ENCODE measurements at regions not wholly inside any gene's neighbourhood (a gene's known extent, or its start where the extent isn't known, plus 50 kb on each side); places are given as distances from the start of the nearest gene placed in this dataset.

- dilution Hi-C loops (cut with MboI; ENCODE audit: extremely low pct_ligation_motif_present, low sequenced_read_pairs), result no loop called here
- Histone ChIP-seq H3K36me3 (ENCODE audit: control insufficient read depth in 2 of 2, extremely low read depth in 1 of 2, insufficient read depth in 2 of 2, low read length in 2 of 2) (no peaks in the 10 kb centered on the region), H3K4me2 (ENCODE audit: insufficient read depth, low read length) (no peak overlapping the region), H3K9me1 (replicated peaks; ENCODE audit: control insufficient read depth, extremely low read depth, insufficient read depth, low read length) (no peaks in the 10 kb centered on the region), H3K27me3 (ENCODE audit: control insufficient read depth in 2 of 2, insufficient read depth in 2 of 2, low read length in 2 of 2) (no peaks in the 10 kb centered on the region), H3K79me2 (ENCODE audit: control insufficient read depth, insufficient read depth, low read length) (no peaks in the 10 kb centered on the region), H3K9ac (replicated peaks; ENCODE audit: extremely low read depth, insufficient read depth, low read length) (no peak overlapping the region), H4K20me1 (replicated peaks; ENCODE audit: control insufficient read depth, extremely low read depth, insufficient read depth, low read length) (no peaks in the 10 kb centered on the region), H3K4me1 (ENCODE audit: control insufficient read depth, extremely low read depth, insufficient read depth, low read length) (no peaks in the 10 kb centered on the region), H2AFZ (ENCODE audit: low read depth, low read length) (no peak overlapping the region), H3K9me3 (replicated peaks; ENCODE audit: control insufficient read depth, insufficient read depth, low read length) (no peaks in the 10 kb centered on the region), H3K4me3 (replicated peaks in 1 of 3; ENCODE audit: insufficient read depth in 1 of 3, low read depth in 1 of 3, low read length in 3 of 3) (no peak overlapping the region), H3K27ac (ENCODE audit: insufficient read depth, low read depth, low read length) (no peak overlapping the region)
- no peak for FAIRE-seq
- DNase-seq (ENCODE audit: low read depth, low spot score), result no peak
- BruUV-seq (replicated peaks), result no TSS peak
- CTCF ChIA-PET, result no interaction called here
- intact Hi-C loops (cut with micrococcal nuclease), result no loop called here
- TF ChIP-seq, protein P1, sequence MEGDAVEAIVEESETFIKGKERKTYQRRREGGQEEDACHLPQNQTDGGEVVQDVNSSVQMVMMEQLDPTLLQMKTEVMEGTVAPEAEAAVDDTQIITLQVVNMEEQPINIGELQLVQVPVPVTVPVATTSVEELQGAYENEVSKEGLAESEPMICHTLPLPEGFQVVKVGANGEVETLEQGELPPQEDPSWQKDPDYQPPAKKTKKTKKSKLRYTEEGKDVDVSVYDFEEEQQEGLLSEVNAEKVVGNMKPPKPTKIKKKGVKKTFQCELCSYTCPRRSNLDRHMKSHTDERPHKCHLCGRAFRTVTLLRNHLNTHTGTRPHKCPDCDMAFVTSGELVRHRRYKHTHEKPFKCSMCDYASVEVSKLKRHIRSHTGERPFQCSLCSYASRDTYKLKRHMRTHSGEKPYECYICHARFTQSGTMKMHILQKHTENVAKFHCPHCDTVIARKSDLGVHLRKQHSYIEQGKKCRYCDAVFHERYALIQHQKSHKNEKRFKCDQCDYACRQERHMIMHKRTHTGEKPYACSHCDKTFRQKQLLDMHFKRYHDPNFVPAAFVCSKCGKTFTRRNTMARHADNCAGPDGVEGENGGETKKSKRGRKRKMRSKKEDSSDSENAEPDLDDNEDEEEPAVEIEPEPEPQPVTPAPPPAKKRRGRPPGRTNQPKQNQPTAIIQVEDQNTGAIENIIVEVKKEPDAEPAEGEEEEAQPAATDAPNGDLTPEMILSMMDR (IDR thresholded peaks at IDR 0.05; ENCODE audit: extremely low read depth in 1 of 2, insufficient read depth in 1 of 2, low read depth in 1 of 2, low read length in 2 of 2), result no peak
- TF ChIP-seq POLR2AphosphoS5 (IDR thresholded peaks at IDR 0.05; ENCODE audit: insufficient read depth, low read depth, low read length) (no peak), JUN (IDR thresholded peaks at IDR 0.05; ENCODE audit: borderline replicate concordance, insufficient read depth, insufficient read length, low read depth) (no peak), POLR2A (IDR thresholded peaks at IDR 0.05; ENCODE audit: low read depth, low read length) (no peak), MYC (IDR thresholded peaks at IDR 0.05; ENCODE audit: low read depth, low read length) (no peak), GATA2 (IDR thresholded peaks at IDR 0.05; ENCODE audit: insufficient read depth, insufficient read length, low read depth, low read length) (no peak), FOS (IDR thresholded peaks at IDR 0.05; ENCODE audit: borderline replicate concordance, insufficient read depth, low read length) (no peak), EZH2 (IDR thresholded peaks at IDR 0.05; ENCODE audit: borderline replicate concordance, low read depth, low read length, severe bottlenecking) (no peak)
- TF ChIP-seq, protein P2, sequence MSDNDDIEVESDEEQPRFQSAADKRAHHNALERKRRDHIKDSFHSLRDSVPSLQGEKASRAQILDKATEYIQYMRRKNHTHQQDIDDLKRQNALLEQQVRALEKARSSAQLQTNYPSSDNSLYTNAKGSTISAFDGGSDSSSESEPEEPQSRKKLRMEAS (IDR thresholded peaks at IDR 0.05; ENCODE audit: insufficient read depth, insufficient read length), result no peak
- POLR2A ChIA-PET, result no interaction called here
Measured at GRCh38 chr4:52425751-52426326, 233.3 kb downstream of the USP46 start.
